Panc1 (cell line): ENCODE measurements at regions not wholly inside any gene's neighbourhood (a gene's known extent, or its start where the extent isn't known, plus 50 kb on each side); places are given as distances from the start of the nearest gene placed in this dataset.

Experiments
- ATAC-seq: fragments of 200-7000 bp; cut with Tn5 transposase; 2 replicates; pipeline ENCODE4 v1.9.1; 2020; ENCODE audit warnings: mild to moderate bottlenecking, moderate library complexity
- BruUV-seq: library from RNA; stranded (reverse); fragments of 400-500 nt; replicated peaks from 2 replicates; lab custom pipeline; 2021; lab: Mats Ljungman, UMichigan
- CTCF ChIA-PET: fragments of 300-600 bp; sonication (Branson Sonifier 250); formaldehyde crosslinking; loops from one replicate; lab custom pipeline; 2022; ENCODE audit warnings: antibody characterized with exemption; lab: Charles Lee
- POLR2A ChIA-PET: fragments of 300-600 bp; sonication (Branson Sonifier 250); formaldehyde crosslinking; loops from one replicate; lab custom pipeline; 2022; ENCODE audit warnings: antibody characterized with exemption; lab: Charles Lee
- DNase-seq: peaks from one replicate; pipeline ENCODE4 v3.0.0-alpha.2; 2010; ENCODE audit warnings: low read depth, low spot score
- H3K27ac ChIP-seq: 2 replicates; pipeline ENCODE4 v1.5.1; 2011; ENCODE audit warnings: mild to moderate bottlenecking, low read length, inconsistent platforms
- H3K27me3 ChIP-seq: fragments of 200-500 bp; sonication (Bioruptor generic); 2 replicates; pipeline ENCODE4 v1.6.0; 2014; ENCODE audit warnings: low read length, inconsistent platforms; ENCODE audit not compliant: control insufficient read depth, insufficient read depth
- H3K36me3 ChIP-seq: fragments of 200-500 bp; sonication (Bioruptor generic); 2 replicates; pipeline ENCODE4 v1.5.1; 2014; ENCODE audit warnings: inconsistent platforms, mild to moderate bottlenecking, low read length, moderate library complexity; ENCODE audit not compliant: control insufficient read depth, insufficient read depth
- H3K4me1 ChIP-seq: 2 replicates; pipeline ENCODE4 v1.5.1; 2011; ENCODE audit warnings: inconsistent platforms, mild to moderate bottlenecking, low read length, moderate library complexity; ENCODE audit not compliant: control insufficient read depth, insufficient read depth
- H3K4me3 ChIP-seq, 2 experiments: 2 replicates each; pipeline ENCODE4 v1.5.1; 2011 to 2012; ENCODE audit warnings: low read depth in 2 of 2, low read length in 2 of 2, mild to moderate bottlenecking in 2 of 2, inconsistent platforms in 1 of 2, moderate library complexity in 1 of 2
- H3K9me3 ChIP-seq: fragments of 200-500 bp; sonication (Bioruptor generic); 2 replicates; pipeline ENCODE4 v1.5.1; 2014; ENCODE audit warnings: low read depth, mild to moderate bottlenecking, inconsistent platforms, low read length, moderate library complexity; ENCODE audit not compliant: control insufficient read depth, insufficient read depth
- CTCF ChIP-seq: fragments of 450-650 bp; IDR thresholded peaks from 2 replicates; pipeline ENCODE4 v1.5.1; 2017; ENCODE audit warnings: mild to moderate bottlenecking
- POLR2AphosphoS5 ChIP-seq: IDR thresholded peaks from 2 replicates; pipeline ENCODE4 v1.6.1; 2012; ENCODE audit warnings: mild to moderate bottlenecking, low read depth, low read length, moderate library complexity
- SIN3A ChIP-seq: IDR thresholded peaks from 2 replicates; pipeline ENCODE4 v1.6.1; 2012; ENCODE audit warnings: low read depth, mild to moderate bottlenecking, low read length, moderate library complexity, borderline replicate concordance; ENCODE audit not compliant: insufficient read depth
- TCF7L2 ChIP-seq: IDR thresholded peaks from 2 replicates; pipeline ENCODE4 v1.6.1; 2011; ENCODE audit warnings: mild to moderate bottlenecking, low read depth, low read length, inconsistent platforms
- in situ Hi-C: cut with HindIII; loops from 2 replicates; pipeline ENCODE4 v1.10.0; 2016; ENCODE audit warnings: low sequenced_read_pairs, low pct_unique_long_range_greater_than_20kb
- intact Hi-C: fragments of 100-400 bp; cut with micrococcal nuclease; formaldehyde crosslinking; loops from one replicate; pipeline ENCODE4 v1.10.0; 2022; ENCODE audit not compliant: unreplicated experiment
- TF ChIP-seq, protein P1 (sequence below), 2 experiments: IDR thresholded peaks; 2 replicates each; pipeline ENCODE4 v1.6.1; 2011 to 2012; ENCODE audit warnings: low read depth in 2 of 2, control low read depth in 1 of 2, low read length in 1 of 2, mild to moderate bottlenecking in 1 of 2, moderate library complexity in 1 of 2; ENCODE audit not compliant: insufficient read depth in 1 of 2

DNA sequence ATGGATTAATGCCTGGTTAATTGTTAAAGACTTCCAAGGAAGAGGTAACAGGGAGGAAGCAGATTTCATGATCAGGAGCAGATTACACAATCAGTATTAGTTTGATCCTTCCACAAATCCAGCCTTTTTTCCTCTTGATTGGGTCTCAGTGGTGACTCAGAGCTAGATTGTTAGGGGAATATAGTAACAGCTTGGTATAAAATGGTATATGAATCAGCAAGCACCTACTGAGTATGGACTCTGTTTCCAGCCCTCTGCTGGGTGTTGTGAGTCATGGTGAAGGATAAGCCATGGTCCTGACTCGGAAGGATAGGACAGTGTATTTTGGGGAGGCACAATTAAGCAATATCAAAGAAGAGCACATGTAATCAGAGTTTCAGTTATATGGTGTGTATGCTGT, 272.4 kb upstream of the DPP10 start:
- ChIA-PET CTCF (no interaction called here), POLR2A (no interaction called here)
- DNase-seq (no peak), ATAC-seq (no peak)
- Histone ChIP-seq H3K9me3 (no peaks in the 10 kb centered on the region; the same call in 1 of the 2 replicates), H3K27ac (no peak overlapping the region), H3K36me3 (no peaks in the 10 kb centered on the region), H3K27me3 (no peaks in the 10 kb centered on the region), H3K4me3 (no peak overlapping the region), H3K4me1 (no peaks in the 10 kb centered on the region)
- in situ Hi-C loops = no loop called here
- intact Hi-C loops = no loop called here
- TF ChIP-seq CTCF (no peak), TCF7L2 (no peak), POLR2AphosphoS5 (no peak), SIN3A (no peak)
- TF ChIP-seq, protein P1, sequence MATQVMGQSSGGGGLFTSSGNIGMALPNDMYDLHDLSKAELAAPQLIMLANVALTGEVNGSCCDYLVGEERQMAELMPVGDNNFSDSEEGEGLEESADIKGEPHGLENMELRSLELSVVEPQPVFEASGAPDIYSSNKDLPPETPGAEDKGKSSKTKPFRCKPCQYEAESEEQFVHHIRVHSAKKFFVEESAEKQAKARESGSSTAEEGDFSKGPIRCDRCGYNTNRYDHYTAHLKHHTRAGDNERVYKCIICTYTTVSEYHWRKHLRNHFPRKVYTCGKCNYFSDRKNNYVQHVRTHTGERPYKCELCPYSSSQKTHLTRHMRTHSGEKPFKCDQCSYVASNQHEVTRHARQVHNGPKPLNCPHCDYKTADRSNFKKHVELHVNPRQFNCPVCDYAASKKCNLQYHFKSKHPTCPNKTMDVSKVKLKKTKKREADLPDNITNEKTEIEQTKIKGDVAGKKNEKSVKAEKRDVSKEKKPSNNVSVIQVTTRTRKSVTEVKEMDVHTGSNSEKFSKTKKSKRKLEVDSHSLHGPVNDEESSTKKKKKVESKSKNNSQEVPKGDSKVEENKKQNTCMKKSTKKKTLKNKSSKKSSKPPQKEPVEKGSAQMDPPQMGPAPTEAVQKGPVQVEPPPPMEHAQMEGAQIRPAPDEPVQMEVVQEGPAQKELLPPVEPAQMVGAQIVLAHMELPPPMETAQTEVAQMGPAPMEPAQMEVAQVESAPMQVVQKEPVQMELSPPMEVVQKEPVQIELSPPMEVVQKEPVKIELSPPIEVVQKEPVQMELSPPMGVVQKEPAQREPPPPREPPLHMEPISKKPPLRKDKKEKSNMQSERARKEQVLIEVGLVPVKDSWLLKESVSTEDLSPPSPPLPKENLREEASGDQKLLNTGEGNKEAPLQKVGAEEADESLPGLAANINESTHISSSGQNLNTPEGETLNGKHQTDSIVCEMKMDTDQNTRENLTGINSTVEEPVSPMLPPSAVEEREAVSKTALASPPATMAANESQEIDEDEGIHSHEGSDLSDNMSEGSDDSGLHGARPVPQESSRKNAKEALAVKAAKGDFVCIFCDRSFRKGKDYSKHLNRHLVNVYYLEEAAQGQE (IDR thresholded peaks at IDR 0.05; ENCODE audit: insufficient read depth in 1 of 2, low read depth in 2 of 2, low read length in 1 of 2) = no peak
- no TSS peak for BruUV-seq

DNA sequence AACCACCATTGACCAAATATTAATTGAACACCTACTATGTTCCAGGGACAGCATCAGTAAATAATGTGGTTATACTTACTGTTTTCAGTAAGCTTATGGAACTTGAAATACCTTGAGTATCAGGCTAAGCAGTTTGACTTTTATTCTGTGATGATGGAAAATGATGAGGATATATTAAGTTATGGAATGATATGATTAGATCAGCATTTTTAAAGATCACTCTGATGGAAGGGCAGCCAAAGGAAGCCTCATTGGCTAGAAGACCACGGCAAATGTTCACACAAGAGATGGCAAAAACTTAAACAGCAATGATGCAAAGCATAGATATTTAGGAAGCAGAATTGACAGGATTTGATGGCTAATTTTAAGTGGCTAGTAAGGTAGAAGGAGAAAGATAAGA, 266.9 kb upstream of the DPP10 start:
- Histone ChIP-seq H3K27me3 (no peaks in the 10 kb centered on the region), H3K4me3 (no peak overlapping the region), H3K4me1 (no peaks in the 10 kb centered on the region), H3K27ac (no peak overlapping the region), H3K9me3 (no peaks in the 10 kb centered on the region), H3K36me3 (no peaks in the 10 kb centered on the region)
- BruUV-seq = no TSS peak
- TF ChIP-seq POLR2AphosphoS5 (no peak), CTCF (no peak), SIN3A (no peak), TCF7L2 (no peak)
- TF ChIP-seq, protein P1 (IDR thresholded peaks at IDR 0.05; ENCODE audit: insufficient read depth in 1 of 2, low read depth in 2 of 2, low read length in 1 of 2) = no peak
- ATAC-seq = no peak
- ChIA-PET CTCF (no interaction called here), POLR2A (no interaction called here)
- in situ Hi-C loops = no loop called here
- intact Hi-C loops = no loop called here
- DNase-seq = no peak
